ENCODE measurements at regions not wholly inside any gene's neighbourhood (a gene's known extent, or its start where the extent isn't known, plus 50 kb on each side); places are given as distances from the start of the nearest gene placed in this dataset.

GRCh38 chr10:130453721-130454542 is 317.7 kb downstream of the GLRX3 start:
- Histone ChIP-seq H2BK15ac (replicated peaks; ENCODE audit: low read depth) (no peak overlapping the region), H3K79me2 (ENCODE audit: control insufficient read depth, insufficient read depth, low read length) (no peaks in the 10 kb centered on the region), H3K9ac (ENCODE audit: low read length) (no peak overlapping the region), H3K18ac (ENCODE audit: low read length) (no peak overlapping the region), H4K8ac (ENCODE audit: low read depth, low read length) (no peak overlapping the region), H3K56ac (ENCODE audit: low read length) (no peak overlapping the region), H2BK5ac (ENCODE audit: low read length) (no peak overlapping the region), H3K4me1 (ENCODE audit: control insufficient read depth, low read depth, low read length) (no peaks in the 10 kb centered on the region), H3K23ac (ENCODE audit: low read length) (no peak overlapping the region), H3K4me2 (ENCODE audit: low read length) (no peak overlapping the region), H4K5ac (ENCODE audit: low read length) (no peak overlapping the region), H3K27ac (ENCODE audit: low read depth, low read length) (no peak overlapping the region), H3K36me3 (ENCODE audit: control insufficient read depth, insufficient read depth, low read length) (no peaks in the 10 kb centered on the region), H3K4ac (ENCODE audit: low read depth, low read length) (no peak overlapping the region), H3K4me3 (ENCODE audit: low read length) (no peak overlapping the region), H3K79me1 (ENCODE audit: low read length) (no peaks in the 10 kb centered on the region), H2BK120ac (ENCODE audit: low read depth, low read length) (no peak overlapping the region), H2AK5ac (ENCODE audit: low read length) (no peak overlapping the region), H3K27me3 (ENCODE audit: insufficient read depth, low read length, poor library complexity) (no peaks in the 10 kb centered on the region)
- WGBS (ENCODE audit: extremely low coverage, insufficient coverage, low lambda C conversion rate): no CpG with 5 or more reads among the region's 17 CpGs
- DNase-seq: no peak

- no peak overlapping the region for H2BK120ac ChIP-seq (ENCODE audit: low read depth, low read length)
- H3K79me2 ChIP-seq (ENCODE audit: control insufficient read depth, insufficient read depth, low read length): no peaks in the 10 kb centered on the region
- no peak overlapping the region for H3K4me3 ChIP-seq (ENCODE audit: low read length)
- H2BK15ac ChIP-seq (replicated peaks; ENCODE audit: low read depth): no peak overlapping the region
- no peak for DNase-seq
- H3K36me3 ChIP-seq (ENCODE audit: control insufficient read depth, insufficient read depth, low read length): no peaks in the 10 kb centered on the region
- no peak overlapping the region for H3K9ac ChIP-seq (ENCODE audit: low read length)
- H3K23ac ChIP-seq (ENCODE audit: low read length): no peak overlapping the region
- no peak overlapping the region for H2AK5ac ChIP-seq (ENCODE audit: low read length)
- H3K4me2 ChIP-seq (ENCODE audit: low read length): no peak overlapping the region
- no peak overlapping the region for H2BK5ac ChIP-seq (ENCODE audit: low read length)
- H3K79me1 ChIP-seq (ENCODE audit: low read length): no peaks in the 10 kb centered on the region
- no peak overlapping the region for H4K8ac ChIP-seq (ENCODE audit: low read depth, low read length)
- H3K18ac ChIP-seq (ENCODE audit: low read length): no peak overlapping the region
- H3K27ac ChIP-seq (ENCODE audit: low read depth, low read length): no peak overlapping the region
- H3K4me1 ChIP-seq (ENCODE audit: control insufficient read depth, low read depth, low read length): no peaks in the 10 kb centered on the region
- H3K4ac ChIP-seq (ENCODE audit: low read depth, low read length): no peak overlapping the region
- H3K56ac ChIP-seq (ENCODE audit: low read length): no peak overlapping the region
- no CpG with 5 or more reads among the region's 7 CpGs for WGBS (ENCODE audit: extremely low coverage, insufficient coverage, low lambda C conversion rate)
- no peaks in the 10 kb centered on the region for H3K27me3 ChIP-seq (ENCODE audit: insufficient read depth, low read length, poor library complexity)
- H4K5ac ChIP-seq (ENCODE audit: low read length): no peak overlapping the region
These were observed 318.4 kb downstream of the GLRX3 start for GRCh38 chr10:130454543-130455000.

GRCh38 chr10:130455111-130455695 is 319.0 kb downstream of the GLRX3 start:
- no peak overlapping the region for H3K4me2 ChIP-seq (ENCODE audit: low read length)
- no peak overlapping the region for H3K56ac ChIP-seq (ENCODE audit: low read length)
- no peaks in the 10 kb centered on the region for H3K27me3 ChIP-seq (ENCODE audit: insufficient read depth, low read length, poor library complexity)
- no peak overlapping the region for H2BK15ac ChIP-seq (replicated peaks; ENCODE audit: low read depth)
- no peak overlapping the region for H2AK5ac ChIP-seq (ENCODE audit: low read length)
- no peak overlapping the region for H3K4me3 ChIP-seq (ENCODE audit: low read length)
- no peaks in the 10 kb centered on the region for H3K79me2 ChIP-seq (ENCODE audit: control insufficient read depth, insufficient read depth, low read length)
- WGBS (ENCODE audit: extremely low coverage, insufficient coverage, low lambda C conversion rate): no CpG with 5 or more reads among the region's 9 CpGs
- no peak overlapping the region for H4K5ac ChIP-seq (ENCODE audit: low read length)
- no peaks in the 10 kb centered on the region for H3K36me3 ChIP-seq (ENCODE audit: control insufficient read depth, insufficient read depth, low read length)
- no peak overlapping the region for H3K27ac ChIP-seq (ENCODE audit: low read depth, low read length)
- no peaks in the 10 kb centered on the region for H3K79me1 ChIP-seq (ENCODE audit: low read length)
- H3K4ac ChIP-seq (ENCODE audit: low read depth, low read length): no peak overlapping the region
- no peaks in the 10 kb centered on the region for H3K4me1 ChIP-seq (ENCODE audit: control insufficient read depth, low read depth, low read length)
- H4K8ac ChIP-seq (ENCODE audit: low read depth, low read length): no peak overlapping the region
- H3K23ac ChIP-seq (ENCODE audit: low read length): no peak overlapping the region
- H3K9ac ChIP-seq (ENCODE audit: low read length): no peak overlapping the region
- H3K18ac ChIP-seq (ENCODE audit: low read length): no peak overlapping the region
- H2BK120ac ChIP-seq (ENCODE audit: low read depth, low read length): no peak overlapping the region
- no peak overlapping the region for H2BK5ac ChIP-seq (ENCODE audit: low read length)
- no peak for DNase-seq

- Histone ChIP-seq H2BK5ac (ENCODE audit: low read length) (no peak overlapping the region), H3K4me1 (ENCODE audit: control insufficient read depth, low read depth, low read length) (no peaks in the 10 kb centered on the region), H3K4me2 (ENCODE audit: low read length) (no peak overlapping the region), H3K56ac (ENCODE audit: low read length) (no peak overlapping the region), H3K18ac (ENCODE audit: low read length) (no peak overlapping the region), H3K27ac (ENCODE audit: low read depth, low read length) (no peak overlapping the region), H3K23ac (ENCODE audit: low read length) (no peak overlapping the region), H4K8ac (ENCODE audit: low read depth, low read length) (no peak overlapping the region), H2BK15ac (replicated peaks; ENCODE audit: low read depth) (no peak overlapping the region), H3K79me1 (ENCODE audit: low read length) (no peaks in the 10 kb centered on the region), H3K27me3 (ENCODE audit: insufficient read depth, low read length, poor library complexity) (no peaks in the 10 kb centered on the region), H3K36me3 (ENCODE audit: control insufficient read depth, insufficient read depth, low read length) (no peaks in the 10 kb centered on the region), H3K4me3 (ENCODE audit: low read length) (no peak overlapping the region), H2BK120ac (ENCODE audit: low read depth, low read length) (no peak overlapping the region), H3K79me2 (ENCODE audit: control insufficient read depth, insufficient read depth, low read length) (no peaks in the 10 kb centered on the region), H3K9ac (ENCODE audit: low read length) (no peak overlapping the region), H2AK5ac (ENCODE audit: low read length) (no peak overlapping the region), H4K5ac (ENCODE audit: low read length) (no peak overlapping the region), H3K4ac (ENCODE audit: low read depth, low read length) (no peak overlapping the region)
- DNase-seq: no peak
- no CpG with 5 or more reads among the region's 7 CpGs for WGBS (ENCODE audit: extremely low coverage, insufficient coverage, low lambda C conversion rate)
These were observed 319.6 kb downstream of the GLRX3 start for GRCh38 chr10:130455791-130456190.

- Histone ChIP-seq H2AK5ac (ENCODE audit: low read length) (no peak overlapping the region), H4K5ac (ENCODE audit: low read length) (no peak overlapping the region), H2BK120ac (ENCODE audit: low read depth, low read length) (no peak overlapping the region), H3K79me2 (ENCODE audit: control insufficient read depth, insufficient read depth, low read length) (no peaks in the 10 kb centered on the region), H3K4me1 (ENCODE audit: control insufficient read depth, low read depth, low read length) (no peaks in the 10 kb centered on the region), H3K4me2 (ENCODE audit: low read length) (no peak overlapping the region), H4K8ac (ENCODE audit: low read depth, low read length) (no peak overlapping the region), H3K79me1 (ENCODE audit: low read length) (no peaks in the 10 kb centered on the region), H3K4ac (ENCODE audit: low read depth, low read length) (no peak overlapping the region), H3K27me3 (ENCODE audit: insufficient read depth, low read length, poor library complexity) (no peaks in the 10 kb centered on the region), H3K4me3 (ENCODE audit: low read length) (no peak overlapping the region), H3K23ac (ENCODE audit: low read length) (no peak overlapping the region), H3K18ac (ENCODE audit: low read length) (no peak overlapping the region), H3K9ac (ENCODE audit: low read length) (no peak overlapping the region), H3K36me3 (ENCODE audit: control insufficient read depth, insufficient read depth, low read length) (no peaks in the 10 kb centered on the region), H3K27ac (ENCODE audit: low read depth, low read length) (no peak overlapping the region), H3K56ac (ENCODE audit: low read length) (no peak overlapping the region), H2BK15ac (replicated peaks; ENCODE audit: low read depth) (no peak overlapping the region), H2BK5ac (ENCODE audit: low read length) (no peak overlapping the region)
- no peak for DNase-seq
- WGBS (ENCODE audit: extremely low coverage, insufficient coverage, low lambda C conversion rate): no CpG with 5 or more reads among the region's 6 CpGs
These were observed 320.4 kb downstream of the GLRX3 start for GRCh38 chr10:130456616-130457015.

Measured in mesendoderm (in vitro differentiated cells).